Neural cell (in vitro differentiated cells): ENCODE measurements at regions not wholly inside any gene's neighbourhood (a gene's known extent, or its start where the extent isn't known, plus 50 kb on each side); places are given as distances from the start of the nearest gene placed in this dataset.

Source experiments
- H2AFZ ChIP-seq: fragments of 200-600, 300-800 bp; sonication (generic), shearing (Covaris generic); 2 replicates; pipeline ENCODE4 v1.6.0; 2014; ENCODE audit warnings: low read depth, mild to moderate bottlenecking, antibody characterized with exemption, low read length, moderate library complexity
- H3F3A ChIP-seq: fragments of 200-600 bp; shearing (Covaris generic); 2 replicates; pipeline ENCODE4 v1.6.1; 2016; ENCODE audit warnings: mild to moderate bottlenecking, moderate library complexity, mixed read lengths, antibody characterized with exemption, low read length; ENCODE audit not compliant: insufficient read depth, poor library complexity, severe bottlenecking
- H3K27ac ChIP-seq: fragments of 200-600, 300-800 bp; sonication (generic), shearing (Covaris generic); 2 replicates; pipeline ENCODE4 v1.5.1; 2014; ENCODE audit warnings: mild to moderate bottlenecking, low read length, moderate library complexity
- H3K27me3 ChIP-seq: fragments of 300-800, 200-600 bp; sonication (generic), shearing (Covaris generic); 2 replicates; pipeline ENCODE4 v1.6.0; 2014; ENCODE audit warnings: mild to moderate bottlenecking, low read depth, low read length, moderate library complexity; ENCODE audit not compliant: insufficient read depth
- H3K36me3 ChIP-seq: fragments of 300-800, 200-600 bp; sonication (generic), shearing (Covaris generic); 2 replicates; pipeline ENCODE4 v1.5.1; 2014; ENCODE audit warnings: mild to moderate bottlenecking, antibody characterized with exemption, low read length, moderate library complexity; ENCODE audit not compliant: insufficient read depth
- H3K4me2 ChIP-seq: fragments of 300-800, 200-600 bp; sonication (generic), shearing (Covaris generic); 2 replicates; pipeline ENCODE4 v1.6.0; 2014; ENCODE audit warnings: mild to moderate bottlenecking, low read length
- H3K4me3 ChIP-seq: fragments of 300-800, 200-600 bp; sonication (generic), shearing (Covaris generic); 2 replicates; pipeline ENCODE4 v1.5.1; 2014; ENCODE audit warnings: mild to moderate bottlenecking, low read length, moderate library complexity
- H3K79me2 ChIP-seq: fragments of 200-600 bp; shearing (Covaris generic); replicated peaks from 2 replicates; pipeline ENCODE4 v1.6.0; 2014; ENCODE audit warnings: mild to moderate bottlenecking, low read length, moderate library complexity; ENCODE audit not compliant: insufficient read depth
- H3K9ac ChIP-seq: fragments of 300-800, 200-600 bp; sonication (generic), shearing (Covaris generic); 2 replicates; pipeline ENCODE4 v1.6.1; 2016; ENCODE audit warnings: mild to moderate bottlenecking, low read length, mixed read lengths
- H3K9me2 ChIP-seq: fragments of 200-600 bp; shearing (Covaris generic); 2 replicates; pipeline ENCODE4 v1.6.1; 2016; ENCODE audit warnings: mild to moderate bottlenecking, low read length, mixed read lengths; ENCODE audit not compliant: insufficient read depth
- H3K9me3 ChIP-seq: fragments of 200-600, 300-800 bp; sonication (generic), shearing (Covaris generic); 2 replicates; pipeline ENCODE4 v1.6.1; 2016; ENCODE audit warnings: mild to moderate bottlenecking, mixed run types, low read length, moderate library complexity, mixed read lengths
- H4K20me1 ChIP-seq: fragments of 200-600 bp; shearing (Covaris generic); 2 replicates; pipeline ENCODE4 v1.6.1; 2016; ENCODE audit warnings: mild to moderate bottlenecking, mixed run types; ENCODE audit not compliant: insufficient read depth
- EP300 ChIP-seq: fragments of 450-650 bp; conservative IDR thresholded peaks from 2 replicates; pipeline ENCODE4 v1.6.1; 2014; ENCODE audit warnings: antibody characterized with exemption, mild to moderate bottlenecking, moderate library complexity; ENCODE audit not compliant: poor library complexity, severe bottlenecking
- EZH2 ChIP-seq: fragments of 200-600, 300-800 bp; shearing (Covaris generic), sonication (generic); IDR thresholded peaks from 2 replicates; pipeline ENCODE4 v1.6.1; 2014; ENCODE audit warnings: antibody characterized with exemption, low read length, borderline replicate concordance, mild to moderate bottlenecking; ENCODE audit not compliant: insufficient read depth, poor library complexity, severe bottlenecking
- MXI1 ChIP-seq: fragments of 450-650 bp; conservative IDR thresholded peaks from 2 replicates; pipeline ENCODE4 v1.6.1; 2014; ENCODE audit warnings: antibody characterized with exemption, mild to moderate bottlenecking; ENCODE audit not compliant: poor library complexity, severe bottlenecking
- POLR2AphosphoS5 ChIP-seq: IDR thresholded peaks from 2 replicates; pipeline ENCODE4 v1.6.1; 2012
- RAD21 ChIP-seq: fragments of 450-650 bp; conservative IDR thresholded peaks from 2 replicates; pipeline ENCODE4 v1.6.1; 2014; ENCODE audit warnings: antibody characterized with exemption, mild to moderate bottlenecking, moderate library complexity
- SMC3 ChIP-seq: fragments of 450-650 bp; conservative IDR thresholded peaks from 2 replicates; pipeline ENCODE4 v1.6.1; 2014; ENCODE audit warnings: antibody characterized with exemption, mild to moderate bottlenecking, moderate library complexity; ENCODE audit not compliant: poor library complexity
- TAF1 ChIP-seq: IDR thresholded peaks from 2 replicates; pipeline ENCODE4 v1.6.1; 2012; ENCODE audit warnings: low read depth
- TF ChIP-seq, protein P1 (sequence below): fragments of 450-650 bp; IDR thresholded peaks from 2 replicates; pipeline ENCODE4 v1.5.1; 2014; ENCODE audit warnings: antibody characterized with exemption, mild to moderate bottlenecking, moderate library complexity; ENCODE audit not compliant: poor library complexity, severe bottlenecking
- TF ChIP-seq, protein P2 (sequence below): IDR thresholded peaks from 2 replicates; pipeline ENCODE4 v1.6.1; 2012; ENCODE audit warnings: borderline replicate concordance

DNA sequence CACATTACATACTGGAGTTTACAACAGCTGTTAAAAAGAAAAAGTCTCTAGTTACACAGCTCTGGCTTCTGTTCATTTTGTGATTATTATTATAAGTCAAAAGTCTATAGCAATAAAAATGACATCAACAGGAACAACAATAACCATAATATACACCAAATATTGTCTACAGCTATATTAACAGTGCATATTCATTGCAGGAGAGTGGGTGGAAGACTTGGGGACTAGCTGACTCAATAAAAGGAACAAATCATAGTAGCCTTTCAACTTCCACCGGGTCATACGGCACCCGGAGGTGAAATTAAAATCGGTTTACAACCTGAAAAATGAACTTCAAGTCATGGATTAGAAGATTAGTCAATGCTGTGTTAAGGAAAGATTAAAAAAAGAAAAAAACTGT, 642.1 kb downstream of the SATB2 start:
- Histone ChIP-seq H3K36me3 (no peaks in the 10 kb centered on the region), H3K9ac (no peak overlapping the region), H3K27ac (no peak overlapping the region), H3K4me2 (no peak overlapping the region), H3K4me3 (no peak overlapping the region), H3F3A (no peaks in the 10 kb centered on the region), H4K20me1 (no peaks in the 10 kb centered on the region), H3K79me2 (no peaks in the 10 kb centered on the region), H2AFZ (no peak overlapping the region), H3K9me2 (no peaks in the 10 kb centered on the region), H3K9me3 (no peaks in the 10 kb centered on the region), H3K27me3 (no peaks in the 10 kb centered on the region)
- TF ChIP-seq, protein P1, sequence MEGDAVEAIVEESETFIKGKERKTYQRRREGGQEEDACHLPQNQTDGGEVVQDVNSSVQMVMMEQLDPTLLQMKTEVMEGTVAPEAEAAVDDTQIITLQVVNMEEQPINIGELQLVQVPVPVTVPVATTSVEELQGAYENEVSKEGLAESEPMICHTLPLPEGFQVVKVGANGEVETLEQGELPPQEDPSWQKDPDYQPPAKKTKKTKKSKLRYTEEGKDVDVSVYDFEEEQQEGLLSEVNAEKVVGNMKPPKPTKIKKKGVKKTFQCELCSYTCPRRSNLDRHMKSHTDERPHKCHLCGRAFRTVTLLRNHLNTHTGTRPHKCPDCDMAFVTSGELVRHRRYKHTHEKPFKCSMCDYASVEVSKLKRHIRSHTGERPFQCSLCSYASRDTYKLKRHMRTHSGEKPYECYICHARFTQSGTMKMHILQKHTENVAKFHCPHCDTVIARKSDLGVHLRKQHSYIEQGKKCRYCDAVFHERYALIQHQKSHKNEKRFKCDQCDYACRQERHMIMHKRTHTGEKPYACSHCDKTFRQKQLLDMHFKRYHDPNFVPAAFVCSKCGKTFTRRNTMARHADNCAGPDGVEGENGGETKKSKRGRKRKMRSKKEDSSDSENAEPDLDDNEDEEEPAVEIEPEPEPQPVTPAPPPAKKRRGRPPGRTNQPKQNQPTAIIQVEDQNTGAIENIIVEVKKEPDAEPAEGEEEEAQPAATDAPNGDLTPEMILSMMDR: no peak
- TF ChIP-seq TAF1: no peak
- TF ChIP-seq EZH2: no peak
- TF ChIP-seq, protein P2, sequence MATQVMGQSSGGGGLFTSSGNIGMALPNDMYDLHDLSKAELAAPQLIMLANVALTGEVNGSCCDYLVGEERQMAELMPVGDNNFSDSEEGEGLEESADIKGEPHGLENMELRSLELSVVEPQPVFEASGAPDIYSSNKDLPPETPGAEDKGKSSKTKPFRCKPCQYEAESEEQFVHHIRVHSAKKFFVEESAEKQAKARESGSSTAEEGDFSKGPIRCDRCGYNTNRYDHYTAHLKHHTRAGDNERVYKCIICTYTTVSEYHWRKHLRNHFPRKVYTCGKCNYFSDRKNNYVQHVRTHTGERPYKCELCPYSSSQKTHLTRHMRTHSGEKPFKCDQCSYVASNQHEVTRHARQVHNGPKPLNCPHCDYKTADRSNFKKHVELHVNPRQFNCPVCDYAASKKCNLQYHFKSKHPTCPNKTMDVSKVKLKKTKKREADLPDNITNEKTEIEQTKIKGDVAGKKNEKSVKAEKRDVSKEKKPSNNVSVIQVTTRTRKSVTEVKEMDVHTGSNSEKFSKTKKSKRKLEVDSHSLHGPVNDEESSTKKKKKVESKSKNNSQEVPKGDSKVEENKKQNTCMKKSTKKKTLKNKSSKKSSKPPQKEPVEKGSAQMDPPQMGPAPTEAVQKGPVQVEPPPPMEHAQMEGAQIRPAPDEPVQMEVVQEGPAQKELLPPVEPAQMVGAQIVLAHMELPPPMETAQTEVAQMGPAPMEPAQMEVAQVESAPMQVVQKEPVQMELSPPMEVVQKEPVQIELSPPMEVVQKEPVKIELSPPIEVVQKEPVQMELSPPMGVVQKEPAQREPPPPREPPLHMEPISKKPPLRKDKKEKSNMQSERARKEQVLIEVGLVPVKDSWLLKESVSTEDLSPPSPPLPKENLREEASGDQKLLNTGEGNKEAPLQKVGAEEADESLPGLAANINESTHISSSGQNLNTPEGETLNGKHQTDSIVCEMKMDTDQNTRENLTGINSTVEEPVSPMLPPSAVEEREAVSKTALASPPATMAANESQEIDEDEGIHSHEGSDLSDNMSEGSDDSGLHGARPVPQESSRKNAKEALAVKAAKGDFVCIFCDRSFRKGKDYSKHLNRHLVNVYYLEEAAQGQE: no peak
- TF ChIP-seq MXI1: no peak
- no peak for TF ChIP-seq RAD21
- no peak for TF ChIP-seq EP300
- no peak for TF ChIP-seq SMC3
- TF ChIP-seq POLR2AphosphoS5: no peak

DNA sequence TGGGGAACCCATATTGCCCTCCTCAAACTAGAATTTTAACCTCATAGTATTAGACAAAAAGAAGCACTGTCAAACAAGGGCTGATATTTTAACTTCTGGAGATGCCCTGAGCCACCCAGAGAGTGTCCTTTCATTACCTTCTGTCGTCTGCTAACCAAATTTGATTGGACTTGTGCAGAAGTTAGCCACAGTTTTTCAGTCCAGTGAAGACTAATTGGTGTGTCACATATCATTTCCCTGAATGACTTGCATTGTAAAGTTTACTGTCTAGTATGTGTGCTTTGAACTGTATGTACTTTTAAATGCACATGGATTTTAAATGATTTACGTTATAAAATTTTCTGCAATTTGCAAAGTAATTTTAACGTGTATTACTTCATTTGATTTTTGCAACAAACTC, 646.5 kb downstream of the SATB2 start:
- Histone ChIP-seq H3K27me3 (no peaks in the 10 kb centered on the region), H3K9me2 (no peaks in the 10 kb centered on the region), H3K27ac (no peak overlapping the region), H3K9me3 (no peaks in the 10 kb centered on the region), H3F3A (no peaks in the 10 kb centered on the region), H4K20me1 (no peaks in the 10 kb centered on the region), H3K36me3 (no peaks in the 10 kb centered on the region), H2AFZ (no peak overlapping the region), H3K4me2 (no peak overlapping the region), H3K9ac (no peak overlapping the region), H3K4me3 (no peak overlapping the region), H3K79me2 (no peaks in the 10 kb centered on the region)
- no peak for TF ChIP-seq TAF1
- TF ChIP-seq EZH2: no peak
- no peak for TF ChIP-seq MXI1
- TF ChIP-seq RAD21: no peak
- no peak for TF ChIP-seq SMC3
- TF ChIP-seq, protein P1: no peak
- no peak for TF ChIP-seq EP300
- TF ChIP-seq POLR2AphosphoS5: no peak
